Hippocampal formation (tissue), 2 donors: ENCODE measurements at regions not wholly inside any gene's neighbourhood (a gene's known extent, or its start where the extent isn't known, plus 50 kb on each side); places are given as distances from the start of the nearest gene placed in this dataset.

Source experiments
- DNase-seq, 2 donors: peaks; one replicate each; lab custom pipeline; 2025; lab: John Stamatoyannopoulos, UW

GRCh38 chr6:12221856-12222255, 68.3 kb upstream of the EDN1 start:
- no peak for DNase-seq

- DNase-seq = no peak
These were observed 67.5 kb upstream of the EDN1 start for GRCh38 chr6:12222405-12223366.

GRCh38 chr6:12223383-12223782, 66.8 kb upstream of the EDN1 start:
- DNase-seq = no peak

DNA sequence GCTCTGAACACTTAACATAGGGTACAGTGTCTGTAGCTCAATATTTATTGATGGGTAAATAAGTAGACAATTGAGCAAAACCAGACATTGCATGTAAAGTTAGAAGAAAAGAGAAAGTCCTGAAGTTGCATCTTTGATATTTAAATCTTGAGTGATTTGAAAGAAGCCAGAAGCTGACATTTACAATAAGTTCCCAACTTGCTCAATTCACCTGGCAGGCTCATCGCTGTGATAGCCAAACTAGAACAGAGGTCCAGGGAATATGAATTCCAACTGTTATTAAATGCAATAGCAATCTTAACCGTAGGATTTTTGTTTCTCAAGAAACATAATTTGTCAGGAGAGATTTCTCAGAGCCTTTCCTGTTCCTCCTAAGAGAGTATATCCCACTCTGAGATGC, 65.9 kb upstream of the EDN1 start:
- DNase-seq = no peak

- DNase-seq = no peak
These were observed 61.6 kb upstream of the EDN1 start for GRCh38 chr6:12228447-12229146.

GRCh38 chr6:12229332-12229731, 60.8 kb upstream of the EDN1 start:
- no peak for DNase-seq

GRCh38 chr6:12230523-12230922, 59.6 kb upstream of the EDN1 start:
- no peak for DNase-seq

- no peak for DNase-seq
These were observed 57.8 kb upstream of the EDN1 start for GRCh38 chr6:12232339-12232738.

DNA sequence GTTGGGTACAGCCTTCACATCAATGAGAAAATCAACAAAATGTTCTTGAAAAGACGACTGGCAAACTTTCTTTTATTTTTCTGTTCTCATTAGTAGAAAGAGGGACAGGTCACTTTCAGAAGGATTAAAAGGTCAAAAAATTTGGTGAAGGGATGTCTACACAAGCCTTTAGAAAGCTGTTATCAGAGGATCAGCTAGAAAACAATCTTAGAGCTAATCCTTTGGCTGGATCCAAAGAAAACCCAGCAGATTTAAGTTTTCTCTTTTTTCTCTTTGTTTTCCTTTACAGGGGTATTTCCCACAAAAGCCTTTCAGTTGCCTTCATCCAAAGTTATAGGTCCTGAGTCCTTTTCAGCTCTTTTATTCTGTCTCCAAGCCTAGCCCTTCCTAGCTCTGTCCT, 57.3 kb upstream of the EDN1 start:
- no peak for DNase-seq

DNA sequence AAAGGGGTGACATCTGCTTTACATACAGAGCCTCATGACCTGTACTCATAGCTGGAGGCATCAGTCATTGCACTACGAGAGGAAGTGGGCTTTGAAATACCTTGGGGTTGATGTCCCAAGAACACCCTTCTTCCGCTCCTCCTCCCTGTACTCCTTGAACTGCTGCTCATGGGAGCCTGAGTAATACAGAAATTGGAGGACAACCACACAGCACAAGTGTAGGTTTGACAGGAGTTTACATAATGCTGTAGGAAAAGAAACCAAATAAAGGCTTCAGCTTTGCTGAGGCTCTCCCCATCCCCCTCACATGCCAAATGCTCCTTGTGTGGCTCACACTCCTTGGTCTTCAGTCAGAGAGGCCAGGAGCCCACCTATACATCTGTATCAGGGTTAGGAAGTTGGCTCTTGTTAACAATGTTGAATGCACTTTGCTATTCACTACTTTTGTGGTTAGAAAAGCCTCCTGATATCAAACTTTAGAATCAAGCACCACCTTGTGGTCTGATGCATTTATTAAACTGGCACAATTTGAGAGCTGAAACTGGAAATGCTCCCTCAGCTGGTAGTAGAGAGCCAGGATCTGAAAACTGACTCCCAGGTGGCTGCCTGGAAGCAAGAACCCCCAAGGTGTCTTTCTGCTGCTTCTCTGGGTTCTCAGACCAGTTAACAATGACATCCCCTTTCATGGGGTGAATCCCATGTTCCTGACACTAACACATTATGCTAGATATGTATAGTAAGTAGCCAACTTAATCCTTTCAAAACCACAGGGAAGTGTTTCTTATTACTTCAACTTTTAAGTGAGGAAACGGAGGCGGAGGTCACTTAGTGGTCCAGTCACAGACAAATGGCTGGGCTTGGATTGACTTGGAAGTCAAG, 56.2 kb upstream of the EDN1 start:
- DNase-seq = peak; percentile 38 to 92

GRCh38 chr6:12235341-12235740, 54.8 kb upstream of the EDN1 start:
- DNase-seq = no peak

DNA sequence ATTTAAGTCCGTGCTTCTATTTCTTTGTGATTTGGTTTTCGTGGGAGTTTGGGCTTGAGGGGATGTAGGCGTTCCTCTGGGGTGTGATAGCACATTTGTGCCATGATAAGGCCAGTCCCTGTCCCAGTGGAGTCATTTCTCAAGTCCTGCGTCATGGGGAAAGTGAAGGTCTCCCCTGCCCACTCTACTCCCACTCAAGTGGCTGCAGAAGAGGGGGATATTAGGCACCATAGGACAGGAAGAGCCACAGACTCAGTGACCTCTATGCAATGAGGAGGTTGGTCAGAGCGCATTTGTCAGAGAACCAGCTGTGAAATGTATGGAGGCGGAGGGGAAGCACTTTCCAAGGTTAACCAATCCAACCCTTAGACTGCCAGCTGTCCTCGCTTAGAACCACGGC, 51.9 kb upstream of the EDN1 start:
- DNase-seq = no peak
